CD4-positive, alpha-beta T cell treated with Interleukin-17A for 1 hour (primary cell): ENCODE measurements at regions not wholly inside any gene's neighbourhood (a gene's known extent, or its start where the extent isn't known, plus 50 kb on each side); places are given as distances from the start of the nearest gene placed in this dataset.

Experiments
- DNase-seq: peaks from one replicate; pipeline ENCODE4 v3.0.0-alpha.2; 2020

GRCh38 chr18:73724958-73725357 lies 422.7 kb downstream of the FBXO15 start:
- DNase-seq = no peak

GRCh38 chr18:73719611-73720010 lies 428.0 kb downstream of the FBXO15 start:
- DNase-seq = no peak

- no peak for DNase-seq
Observed at GRCh38 chr18:73717570-73717969, 430.1 kb downstream of the FBXO15 start.

- DNase-seq = no peak
Observed at GRCh38 chr18:73715210-73715670, 432.4 kb downstream of the FBXO15 start.

GRCh38 chr18:73714466-73714865 lies 433.2 kb downstream of the FBXO15 start:
- no peak for DNase-seq

GRCh38 chr18:73711256-73711655 lies 436.4 kb downstream of the FBXO15 start:
- DNase-seq = no peak

GRCh38 chr18:73708591-73708990 lies 439.0 kb downstream of the FBXO15 start:
- DNase-seq = no peak

- no peak for DNase-seq
Observed at GRCh38 chr18:73707035-73707434, 440.6 kb downstream of the FBXO15 start.

- DNase-seq = no peak
Observed at GRCh38 chr18:73697353-73697752, 450.3 kb downstream of the FBXO15 start.

GRCh38 chr18:73696698-73697097 lies 450.9 kb downstream of the FBXO15 start:
- no peak for DNase-seq

GRCh38 chr18:73696171-73696570 lies 451.5 kb downstream of the FBXO15 start:
- DNase-seq = no peak

- DNase-seq = no peak
Observed at GRCh38 chr18:73693091-73693490, 454.5 kb downstream of the FBXO15 start.

- DNase-seq = no peak
Observed at GRCh38 chr18:73691624-73692023, 456.0 kb downstream of the FBXO15 start.

- DNase-seq = no peak
Observed at GRCh38 chr18:73691118-73691517, 456.5 kb downstream of the FBXO15 start.

- DNase-seq = no peak
Observed at GRCh38 chr18:73690222-73690621, 457.4 kb downstream of the FBXO15 start.

- DNase-seq = no peak
Observed at GRCh38 chr18:73688851-73689711, 458.6 kb downstream of the FBXO15 start.

GRCh38 chr18:73688161-73688560 lies 459.5 kb downstream of the FBXO15 start:
- no peak for DNase-seq

GRCh38 chr18:73684647-73685046 lies 463.0 kb downstream of the FBXO15 start:
- no peak for DNase-seq

- DNase-seq = no peak
Observed at GRCh38 chr18:73683409-73684238, 464.0 kb downstream of the FBXO15 start.

GRCh38 chr18:73681912-73682311 lies 465.7 kb downstream of the FBXO15 start:
- no peak for DNase-seq

- no peak for DNase-seq
Observed at GRCh38 chr18:73681398-73681797, 466.2 kb downstream of the FBXO15 start.

- no peak for DNase-seq
Observed at GRCh38 chr18:73679941-73680712, 467.5 kb downstream of the FBXO15 start.

GRCh38 chr18:73677450-73677849 lies 470.2 kb downstream of the FBXO15 start:
- DNase-seq = no peak
